ENCODE measurements at regions not wholly inside any gene's neighbourhood (a gene's known extent, or its start where the extent isn't known, plus 50 kb on each side); places are given as distances from the start of the nearest gene placed in this dataset.

DNA sequence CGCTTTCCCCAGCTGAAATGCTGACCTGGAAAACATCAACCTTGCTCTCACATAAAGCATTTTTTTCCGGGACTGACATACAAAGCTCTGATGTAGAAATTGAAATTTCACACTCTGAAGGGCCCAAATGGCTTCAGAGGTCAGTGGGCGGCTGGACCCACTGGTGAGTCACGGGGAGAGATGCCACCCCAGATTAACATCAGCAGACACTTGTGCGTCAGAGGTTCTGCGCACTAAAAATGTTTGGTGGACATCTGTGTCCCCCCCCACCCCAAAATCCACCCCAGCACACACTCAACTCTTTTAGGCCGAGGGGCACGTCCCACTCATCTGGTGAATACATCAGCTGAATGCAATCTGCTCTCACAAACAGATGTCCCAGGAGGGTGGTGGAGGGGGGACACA is 208.9 kb downstream of the ASB1 start:
- no peak for DNase-seq (ENCODE audit: low read depth)

DNA sequence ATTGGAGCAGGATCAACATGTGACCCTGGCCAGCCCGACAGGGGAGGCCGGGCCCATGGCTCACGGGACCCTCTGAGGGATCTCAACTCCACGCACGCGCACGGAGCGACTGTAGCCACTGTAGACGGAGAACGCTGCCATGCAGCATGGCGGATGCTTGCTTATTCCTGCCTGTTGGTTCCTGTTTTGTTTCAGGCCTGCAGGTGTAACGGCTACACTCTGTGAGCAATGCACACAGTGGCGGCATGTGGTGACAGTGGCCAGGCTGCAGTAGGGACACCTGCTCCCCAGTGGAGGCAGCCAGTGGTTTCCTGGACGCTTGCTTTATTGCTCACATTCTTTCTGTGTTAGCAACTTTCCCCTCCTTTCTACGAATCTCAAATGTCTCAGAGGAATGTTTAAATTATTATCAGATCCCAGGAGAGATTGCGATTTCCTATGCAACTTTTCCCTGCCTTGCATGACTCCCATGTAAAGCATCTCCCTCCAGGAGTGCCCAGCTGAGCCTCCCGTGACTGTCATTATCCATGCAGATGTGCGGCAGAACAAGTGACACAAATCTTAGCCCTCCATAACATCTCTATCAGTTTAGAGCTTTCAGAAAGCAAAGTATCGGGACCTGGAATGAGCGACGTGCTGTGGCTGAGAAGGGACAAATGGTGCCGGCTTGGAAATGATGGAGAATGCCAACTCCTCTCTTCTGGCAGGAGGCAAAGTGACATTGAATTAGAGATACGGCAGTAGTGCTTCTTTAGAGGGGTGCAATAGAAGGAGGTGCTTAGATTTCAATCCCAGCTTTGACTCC is 209.7 kb downstream of the ASB1 start:
- DNase-seq (ENCODE audit: low read depth): no peak

- no peak for DNase-seq (ENCODE audit: low read depth)
Measured at GRCh38 chr2:238638100-238638981, 209.5 kb upstream of the TWIST2 start.

DNA sequence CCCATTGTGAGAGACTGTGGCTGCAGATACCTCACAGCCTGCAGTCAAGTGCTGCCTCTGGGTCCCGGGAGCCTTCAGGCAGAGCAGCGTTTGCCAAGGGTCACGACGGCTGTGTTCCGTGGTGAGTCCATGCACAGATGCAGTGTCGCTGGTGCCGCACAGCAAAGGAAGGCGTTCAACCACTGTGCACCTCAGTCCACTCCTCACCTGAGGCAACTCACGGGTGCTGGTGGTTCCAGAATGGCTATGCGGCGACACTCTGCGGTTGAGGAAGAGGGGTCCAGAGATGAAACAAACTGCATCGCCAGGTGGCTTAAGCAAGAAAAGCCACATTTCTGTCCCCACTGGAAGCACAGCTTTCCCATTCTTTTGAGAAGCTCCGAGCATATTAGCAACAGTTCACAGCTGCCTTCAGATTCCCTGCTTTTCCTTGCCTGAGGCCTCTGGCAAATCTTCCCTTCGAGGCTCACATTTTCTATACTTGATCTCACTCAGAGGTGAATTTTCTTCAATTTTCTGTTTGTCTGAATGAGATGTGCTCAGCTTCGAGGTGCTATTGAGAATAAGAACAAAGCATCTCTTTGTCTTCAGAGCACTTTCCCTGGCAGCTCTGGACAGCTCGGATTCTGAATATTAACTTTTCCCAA is 208.8 kb upstream of the TWIST2 start:
- no peak for DNase-seq (ENCODE audit: low read depth)

DNA sequence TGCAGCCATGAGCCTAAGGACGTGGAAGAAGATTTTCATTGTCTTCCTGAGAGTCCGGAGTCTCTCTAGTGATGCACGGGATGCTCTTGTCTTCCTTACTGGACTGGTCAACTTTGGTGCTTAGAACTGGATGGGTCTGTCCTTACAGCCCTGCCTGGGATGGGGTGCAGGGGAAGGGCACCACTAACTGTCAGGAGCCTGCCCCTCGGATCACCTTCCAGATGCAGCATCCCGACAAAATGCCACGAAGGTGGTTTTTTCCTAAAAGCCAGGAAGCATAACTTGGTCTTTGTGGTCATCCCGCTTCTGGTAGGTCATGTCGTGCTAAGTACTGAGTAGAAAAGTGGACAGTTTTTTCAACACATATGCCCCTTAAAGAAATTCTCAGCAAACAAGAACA is 207.4 kb upstream of the TWIST2 start:
- DNase-seq (ENCODE audit: low read depth): no peak

DNA sequence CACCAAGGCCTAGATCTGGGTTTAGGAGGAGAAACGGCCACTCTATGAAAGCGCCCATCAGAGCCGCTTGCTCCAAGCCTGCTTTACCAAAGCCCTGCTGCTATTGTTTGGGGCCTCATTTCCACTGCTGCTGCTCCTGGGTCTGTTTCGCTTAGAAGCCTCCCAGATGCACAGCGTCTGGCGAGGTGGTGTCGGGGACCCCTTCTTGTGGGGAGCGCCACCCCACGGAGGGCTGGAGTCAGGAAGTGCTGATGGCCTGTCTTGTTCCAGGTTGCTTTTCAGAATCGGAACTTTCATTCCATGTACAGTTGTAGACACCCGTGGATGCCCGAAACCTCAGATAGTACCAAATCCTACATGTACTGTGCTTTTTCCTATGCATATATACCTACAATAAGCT is 204.9 kb upstream of the TWIST2 start:
- no peak for DNase-seq (ENCODE audit: low read depth)

GRCh38 chr2:238643400-238643907 is 204.4 kb upstream of the TWIST2 start:
- no peak for DNase-seq (ENCODE audit: low read depth)

DNA sequence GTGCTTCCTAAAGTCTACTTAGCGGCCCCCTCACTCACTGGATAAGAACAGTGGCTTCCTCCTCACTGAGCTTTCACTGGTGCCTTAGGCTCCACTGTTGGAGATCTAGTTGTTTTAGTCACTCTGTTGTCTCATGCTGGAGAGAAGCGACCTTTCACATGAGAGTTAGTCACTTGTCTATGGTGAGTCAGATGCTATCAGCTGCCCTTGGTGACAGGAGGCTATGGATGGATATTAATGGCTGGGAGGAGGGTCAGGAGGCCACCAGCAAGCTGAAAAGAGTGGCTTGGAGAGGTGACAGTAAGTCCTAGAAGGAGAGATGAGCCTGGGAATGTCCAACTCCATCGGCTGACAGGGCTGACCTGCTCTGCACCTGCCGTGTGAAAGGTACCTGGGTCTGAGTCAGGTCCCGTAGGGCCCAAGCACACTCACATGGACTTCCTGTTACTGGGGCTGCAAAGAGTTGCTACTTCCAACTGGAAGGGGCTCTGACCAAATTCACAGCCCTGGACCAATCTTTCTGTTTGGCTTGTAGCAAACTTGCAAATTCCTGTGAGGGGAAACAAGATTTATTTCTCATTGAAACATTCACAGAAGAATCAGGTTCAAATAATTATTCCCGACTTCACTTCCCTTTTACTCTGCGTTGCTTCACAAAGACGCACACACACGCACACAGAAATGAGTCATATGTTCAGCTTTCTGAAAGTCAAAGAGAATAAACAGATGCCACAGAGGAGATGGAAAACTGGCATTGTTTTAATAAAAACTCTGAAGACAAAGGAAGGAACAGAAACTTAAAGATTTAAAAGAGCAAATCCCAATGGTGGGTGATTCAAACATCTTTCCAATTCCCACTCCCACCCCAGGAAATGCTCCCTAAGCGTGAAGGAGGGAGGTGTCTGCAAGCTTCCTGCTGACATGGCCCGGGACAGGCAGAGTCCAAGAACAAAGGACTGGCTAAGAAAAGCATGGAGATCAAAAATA is 203.5 kb upstream of the TWIST2 start:
- DNase-seq (ENCODE audit: low read depth): peak; percentile 51

GRCh38 chr2:238645095-238645494 is 202.8 kb upstream of the TWIST2 start:
- DNase-seq (ENCODE audit: low read depth): no peak

GRCh38 chr2:238645716-238646115 is 202.2 kb upstream of the TWIST2 start:
- DNase-seq (ENCODE audit: low read depth): no peak

DNA sequence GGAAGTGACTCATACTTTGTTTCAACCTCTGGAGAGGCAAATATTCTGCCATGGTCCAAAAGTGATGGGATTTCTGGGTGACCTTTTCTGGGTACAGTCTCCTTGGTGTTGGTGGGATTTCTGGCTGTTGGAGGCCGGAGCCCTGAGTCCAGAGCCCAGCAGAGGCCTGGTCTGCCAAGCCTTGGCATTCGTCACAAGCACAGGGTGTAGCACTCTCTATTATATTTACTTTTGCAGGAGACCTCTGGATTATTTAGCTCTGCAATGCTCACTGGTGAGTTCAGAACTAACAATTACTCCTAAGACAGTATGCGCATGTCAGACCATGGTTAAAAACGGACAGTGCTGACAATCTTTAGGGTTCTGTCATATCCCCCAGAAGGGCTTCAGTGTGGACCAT is 201.6 kb upstream of the TWIST2 start:
- DNase-seq (ENCODE audit: low read depth): no peak

GRCh38 chr2:238646803-238647202 is 201.1 kb upstream of the TWIST2 start:
- no peak for DNase-seq (ENCODE audit: low read depth)

- DNase-seq (ENCODE audit: low read depth): no peak
Measured at GRCh38 chr2:238649123-238649522, 198.8 kb upstream of the TWIST2 start.

DNA sequence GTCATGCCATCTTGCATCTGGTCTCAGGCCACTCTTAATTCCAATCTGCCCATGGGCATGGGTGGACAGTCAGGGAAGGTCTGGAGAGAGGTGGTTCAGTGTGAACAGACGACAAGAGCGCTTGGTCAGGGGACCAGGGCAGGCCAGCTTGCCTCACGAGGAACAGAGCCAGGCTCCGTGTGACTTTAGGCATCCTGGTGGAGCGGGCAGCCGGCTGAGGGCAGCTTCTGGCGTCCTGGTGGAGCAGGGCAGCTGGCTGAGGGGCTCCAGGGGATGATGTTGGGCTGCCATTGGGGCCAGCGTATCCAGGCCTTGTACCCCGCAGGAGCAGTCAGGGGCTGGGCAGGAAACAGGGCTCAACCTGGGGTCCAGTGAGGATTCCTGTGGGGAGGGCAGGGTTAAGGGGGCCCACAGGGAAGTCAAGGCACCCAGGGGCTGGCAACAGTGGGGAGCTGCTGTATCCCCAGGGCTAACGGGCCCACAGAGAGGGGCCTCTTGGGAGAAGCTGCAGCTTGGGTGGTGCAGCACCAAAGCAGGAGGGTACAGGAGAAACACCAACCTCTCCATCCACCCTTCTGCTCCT is 197.9 kb upstream of the TWIST2 start:
- no peak for DNase-seq (ENCODE audit: low read depth)

- DNase-seq (ENCODE audit: low read depth): no peak
Measured at GRCh38 chr2:238650536-238650935, 197.3 kb upstream of the TWIST2 start.

- DNase-seq (ENCODE audit: low read depth): no peak
Measured at GRCh38 chr2:238651306-238652052, 196.4 kb upstream of the TWIST2 start.

- no peak for DNase-seq (ENCODE audit: low read depth)
Measured at GRCh38 chr2:238652053-238652770, 195.7 kb upstream of the TWIST2 start.

DNA sequence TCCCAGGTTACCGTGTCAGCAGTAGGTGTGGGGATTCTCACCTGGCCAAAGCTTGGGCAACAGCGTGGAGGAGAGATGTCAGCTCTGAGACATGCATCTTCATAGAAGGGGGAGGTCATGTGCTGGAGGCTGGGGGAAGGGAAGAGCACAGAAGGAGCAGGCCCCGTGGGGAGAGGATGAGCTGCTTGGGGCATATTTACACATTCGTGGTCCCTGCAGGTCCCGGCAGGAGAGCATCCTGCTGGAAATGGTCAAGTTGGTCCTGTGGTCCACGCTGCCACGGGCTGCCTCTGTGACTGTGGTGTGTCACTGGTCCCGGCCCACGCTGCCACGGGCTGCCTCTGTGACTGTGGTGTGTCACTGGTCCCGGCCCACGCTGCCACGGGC is 195.1 kb upstream of the TWIST2 start:
- no peak for DNase-seq (ENCODE audit: low read depth)

DNA sequence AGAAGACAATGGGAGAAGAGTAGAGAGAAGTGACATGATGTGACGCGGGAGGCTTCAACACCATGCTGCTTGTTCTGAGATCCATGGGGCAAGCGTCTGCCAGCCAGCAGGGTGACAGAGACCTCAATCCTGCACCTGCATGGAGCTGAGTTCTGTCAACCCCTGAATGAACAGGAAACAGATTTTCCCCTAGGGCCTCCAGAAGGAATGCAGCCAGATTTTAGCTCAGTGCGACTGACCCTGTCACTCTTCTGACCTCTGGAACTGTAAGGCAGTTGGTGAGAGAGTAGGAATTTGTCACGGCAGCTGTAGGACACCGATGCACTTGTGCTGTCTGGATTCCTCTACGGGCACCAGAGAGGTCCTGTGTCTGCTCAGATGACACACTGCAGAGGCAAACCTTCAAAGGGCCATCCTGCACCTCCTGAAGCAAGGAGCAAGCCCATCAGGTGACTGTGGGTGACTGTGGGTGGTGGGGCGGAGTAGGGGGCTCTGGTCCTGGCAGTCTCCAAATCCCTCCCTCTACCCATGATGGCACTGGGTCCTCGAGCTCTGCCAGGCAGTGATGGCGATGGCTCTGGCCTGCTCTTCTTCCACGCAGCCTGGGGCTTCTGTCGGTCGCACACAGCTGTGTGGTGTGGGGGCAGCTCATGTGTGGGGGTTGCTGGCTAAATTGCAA is 194.3 kb upstream of the TWIST2 start:
- no peak for DNase-seq (ENCODE audit: low read depth)
